ENCODE measurements at regions not wholly inside any gene's neighbourhood (a gene's known extent, or its start where the extent isn't known, plus 50 kb on each side); places are given as distances from the start of the nearest gene placed in this dataset.

GRCh38 chr20:12068121-12068520, 150.4 kb downstream of the BTBD3 start:
- TF ChIP-seq CTCF (IDR thresholded peaks at IDR 0.05): no peak
- TF ChIP-seq EZH2 (IDR thresholded peaks at IDR 0.05): no peak
- no peak for TF ChIP-seq EZH2phosphoT487 (IDR thresholded peaks at IDR 0.05)
